ENCODE measurements at regions not wholly inside any gene's neighbourhood (a gene's known extent, or its start where the extent isn't known, plus 50 kb on each side); places are given as distances from the start of the nearest gene placed in this dataset.

- ChIA-PET POLR2A (ENCODE audit: partially characterized antibody) (no interaction called here), CTCF (ENCODE audit: partially characterized antibody) (no interaction called here)
- Histone ChIP-seq H3K4me1 (ENCODE audit: insufficient read depth, low read length) (no peaks in the 10 kb centered on the region), H3K27ac (ENCODE audit: low read depth, low read length) (no peak overlapping the region), H3K36me3 (ENCODE audit: insufficient read depth, low read length) (no peaks in the 10 kb centered on the region), H3K4me3 (ENCODE audit: low read length in 2 of 2) (no peak overlapping the region), H3K9me3 (ENCODE audit: control insufficient read depth in 1 of 2, low read length in 2 of 2) (no peaks in the 10 kb centered on the region), H3K27me3 (ENCODE audit: insufficient read depth, low read length) (no peaks in the 10 kb centered on the region)
- Mint-ChIP-seq H3K27me3 (peaks cover 0 to 1% of the 10 kb centered on the region in 2 donors), H3K9me3 (no peaks in the 10 kb centered on the region), H3K36me3 (no peaks in the 10 kb centered on the region), H3K4me3 (no peak overlapping the region), H3K27ac (no peak overlapping the region), H3K4me1 (no peaks in the 10 kb centered on the region)
- DNase-seq: no peak
- intact Hi-C loops (cut with micrococcal nuclease): no loop called here
These were observed 243.7 kb upstream of the SP8 start for GRCh38 chr7:21030237-21030871.

GRCh38 chr7:21041252-21041651 lies 254.6 kb upstream of the SP8 start:
- no peaks in the 10 kb centered on the region for H3K36me3 ChIP-seq (ENCODE audit: insufficient read depth, low read length)
- intact Hi-C loops (cut with micrococcal nuclease): no loop called here
- CTCF ChIA-PET (ENCODE audit: partially characterized antibody): no interaction called here
- POLR2A ChIA-PET (ENCODE audit: partially characterized antibody): no interaction called here
- H3K27ac ChIP-seq (ENCODE audit: low read depth, low read length): no peak overlapping the region
- H3K27me3 Mint-ChIP-seq: peaks cover 1 to 2% of the 10 kb centered on the region in 2 donors
- no peak overlapping the region for H3K27ac Mint-ChIP-seq
- H3K9me3 Mint-ChIP-seq: peaks cover 0 to 6% (median 0%) of the 10 kb centered on the region in 8 donors
- H3K4me1 ChIP-seq (ENCODE audit: insufficient read depth, low read length): no peaks in the 10 kb centered on the region
- no peak overlapping the region for H3K4me3 Mint-ChIP-seq
- no peak for DNase-seq
- no peak overlapping the region for H3K4me3 ChIP-seq (ENCODE audit: low read length in 2 of 2)
- no peaks in the 10 kb centered on the region for H3K4me1 Mint-ChIP-seq
- H3K27me3 ChIP-seq (ENCODE audit: insufficient read depth, low read length): no peaks in the 10 kb centered on the region
- H3K9me3 ChIP-seq (ENCODE audit: control insufficient read depth in 1 of 2, low read length in 2 of 2): no peaks in the 10 kb centered on the region
- H3K36me3 Mint-ChIP-seq: no peaks in the 10 kb centered on the region

- CTCF ChIA-PET (ENCODE audit: partially characterized antibody): no interaction called here
- DNase-seq: no peak
- no peaks in the 10 kb centered on the region for H3K4me1 ChIP-seq (ENCODE audit: insufficient read depth, low read length)
- Mint-ChIP-seq H3K4me3 (no peak overlapping the region), H3K9me3 (peaks cover 0 to 6% (median 0%) of the 10 kb centered on the region in 8 donors), H3K4me1 (no peaks in the 10 kb centered on the region), H3K27me3 (peaks cover 1 to 2% of the 10 kb centered on the region in 2 donors), H3K36me3 (no peaks in the 10 kb centered on the region), H3K27ac (no peak overlapping the region)
- H3K9me3 ChIP-seq (ENCODE audit: control insufficient read depth in 1 of 2, low read length in 2 of 2): no peaks in the 10 kb centered on the region
- POLR2A ChIA-PET (ENCODE audit: partially characterized antibody): no interaction called here
- no peaks in the 10 kb centered on the region for H3K27me3 ChIP-seq (ENCODE audit: insufficient read depth, low read length)
- H3K36me3 ChIP-seq (ENCODE audit: insufficient read depth, low read length): no peaks in the 10 kb centered on the region
- H3K27ac ChIP-seq (ENCODE audit: low read depth, low read length): no peak overlapping the region
- no peak overlapping the region for H3K4me3 ChIP-seq (ENCODE audit: low read length in 2 of 2)
- intact Hi-C loops (cut with micrococcal nuclease): no loop called here
These were observed 255.0 kb upstream of the SP8 start for GRCh38 chr7:21041666-21042065.

- no peaks in the 10 kb centered on the region for H3K9me3 ChIP-seq (ENCODE audit: control insufficient read depth in 1 of 2, low read length in 2 of 2)
- no peak overlapping the region for H3K4me3 Mint-ChIP-seq
- DNase-seq: no peak
- H3K36me3 ChIP-seq (ENCODE audit: insufficient read depth, low read length): no peaks in the 10 kb centered on the region
- intact Hi-C loops (cut with micrococcal nuclease): no loop called here
- no peak overlapping the region for H3K4me3 ChIP-seq (ENCODE audit: low read length in 2 of 2)
- no peaks in the 10 kb centered on the region for H3K36me3 Mint-ChIP-seq
- no peaks in the 10 kb centered on the region for H3K9me3 Mint-ChIP-seq
- no peak overlapping the region for H3K27ac ChIP-seq (ENCODE audit: low read depth, low read length)
- H3K27me3 ChIP-seq (ENCODE audit: insufficient read depth, low read length): no peaks in the 10 kb centered on the region
- CTCF ChIA-PET (ENCODE audit: partially characterized antibody): no interaction called here
- H3K4me1 Mint-ChIP-seq: no peaks in the 10 kb centered on the region
- H3K27me3 Mint-ChIP-seq: peaks cover 1 to 2% of the 10 kb centered on the region in 2 donors
- no peaks in the 10 kb centered on the region for H3K4me1 ChIP-seq (ENCODE audit: insufficient read depth, low read length)
- no peak overlapping the region for H3K27ac Mint-ChIP-seq
- POLR2A ChIA-PET (ENCODE audit: partially characterized antibody): no interaction called here
These were observed 257.7 kb upstream of the SP8 start for GRCh38 chr7:21044384-21044783.

GRCh38 chr7:21044913-21045568 lies 258.4 kb upstream of the SP8 start:
- Mint-ChIP-seq H3K9me3 (no peaks in the 10 kb centered on the region), H3K27me3 (peaks cover 1 to 2% of the 10 kb centered on the region in 2 donors), H3K4me3 (no peak overlapping the region), H3K36me3 (no peaks in the 10 kb centered on the region), H3K27ac (no peak overlapping the region), H3K4me1 (no peaks in the 10 kb centered on the region)
- intact Hi-C loops (cut with micrococcal nuclease): no loop called here
- H3K9me3 ChIP-seq (ENCODE audit: control insufficient read depth in 1 of 2, low read length in 2 of 2): no peaks in the 10 kb centered on the region
- no peaks in the 10 kb centered on the region for H3K27me3 ChIP-seq (ENCODE audit: insufficient read depth, low read length)
- H3K4me3 ChIP-seq (ENCODE audit: low read length in 2 of 2): no peak overlapping the region
- POLR2A ChIA-PET (ENCODE audit: partially characterized antibody): no interaction called here
- no peak for DNase-seq
- H3K4me1 ChIP-seq (ENCODE audit: insufficient read depth, low read length): no peaks in the 10 kb centered on the region
- H3K27ac ChIP-seq (ENCODE audit: low read depth, low read length): no peak overlapping the region
- no peaks in the 10 kb centered on the region for H3K36me3 ChIP-seq (ENCODE audit: insufficient read depth, low read length)
- CTCF ChIA-PET (ENCODE audit: partially characterized antibody): no interaction called here

- CTCF ChIA-PET (ENCODE audit: partially characterized antibody): no interaction called here
- intact Hi-C loops (cut with micrococcal nuclease): no loop called here
- H3K4me3 Mint-ChIP-seq: no peak overlapping the region
- Histone ChIP-seq H3K4me3 (ENCODE audit: low read length in 2 of 2) (no peak overlapping the region), H3K27ac (ENCODE audit: low read depth, low read length) (no peak overlapping the region), H3K27me3 (ENCODE audit: insufficient read depth, low read length) (no peaks in the 10 kb centered on the region), H3K36me3 (ENCODE audit: insufficient read depth, low read length) (no peaks in the 10 kb centered on the region), H3K4me1 (ENCODE audit: insufficient read depth, low read length) (no peaks in the 10 kb centered on the region), H3K9me3 (ENCODE audit: control insufficient read depth in 1 of 2, low read length in 2 of 2) (no peaks in the 10 kb centered on the region)
- H3K27ac Mint-ChIP-seq: no peak overlapping the region
- peaks cover 0 to 2% of the 10 kb centered on the region in 2 donors for H3K27me3 Mint-ChIP-seq
- no peaks in the 10 kb centered on the region for H3K36me3 Mint-ChIP-seq
- DNase-seq: no peak
- H3K9me3 Mint-ChIP-seq: no peaks in the 10 kb centered on the region
- no peaks in the 10 kb centered on the region for H3K4me1 Mint-ChIP-seq
- POLR2A ChIA-PET (ENCODE audit: partially characterized antibody): no interaction called here
These were observed 265.2 kb upstream of the SP8 start for GRCh38 chr7:21051865-21052264.

GRCh38 chr7:21054427-21055112 lies 267.9 kb upstream of the SP8 start:
- Mint-ChIP-seq H3K4me3 (no peak overlapping the region), H3K27me3 (peaks cover 0 to 3% of the 10 kb centered on the region in 2 donors), H3K9me3 (peaks cover 0 to 5% (median 0%) of the 10 kb centered on the region in 8 donors), H3K4me1 (no peaks in the 10 kb centered on the region), H3K36me3 (no peaks in the 10 kb centered on the region), H3K27ac (no peak overlapping the region)
- DNase-seq: no peak
- H3K36me3 ChIP-seq (ENCODE audit: insufficient read depth, low read length): no peaks in the 10 kb centered on the region
- H3K27ac ChIP-seq (ENCODE audit: low read depth, low read length): no peak overlapping the region
- ChIA-PET POLR2A (ENCODE audit: partially characterized antibody) (no interaction called here), CTCF (ENCODE audit: partially characterized antibody) (no interaction called here)
- intact Hi-C loops (cut with micrococcal nuclease): no loop called here
- no peak overlapping the region for H3K4me3 ChIP-seq (ENCODE audit: low read length in 2 of 2)
- no peaks in the 10 kb centered on the region for H3K27me3 ChIP-seq (ENCODE audit: insufficient read depth, low read length)
- H3K9me3 ChIP-seq (ENCODE audit: control insufficient read depth in 1 of 2, low read length in 2 of 2): no peaks in the 10 kb centered on the region
- H3K4me1 ChIP-seq (ENCODE audit: insufficient read depth, low read length): no peaks in the 10 kb centered on the region

Data from CD4-positive, alpha-beta memory T cell (primary cell).